ENCODE measurements at regions not wholly inside any gene's neighbourhood (a gene's known extent, or its start where the extent isn't known, plus 50 kb on each side); places are given as distances from the start of the nearest gene placed in this dataset.

- TF ChIP-seq CTCF (IDR thresholded peaks at IDR 0.05) (no peak), POLR2A (IDR thresholded peaks at IDR 0.05) (no peak)
Observed at GRCh38 chr5:18433336-18433735, 799.1 kb downstream of the TAF11L14 start.

Data from uterus (tissue), 2 donors.